GDM1 (cell line): ENCODE measurements at regions not wholly inside any gene's neighbourhood (a gene's known extent, or its start where the extent isn't known, plus 50 kb on each side); places are given as distances from the start of the nearest gene placed in this dataset.
"Not testable (repeated sequence)": the region's sequence is repeated elsewhere in the genome, so short reads cannot be mapped to it uniquely, and the experiment has no call there.

ENCODE experiments used
- DNase-seq: peaks from one replicate; lab custom pipeline; 2025; lab: John Stamatoyannopoulos, UW

GRCh38 chr2:239648607-239649006, 247.8 kb upstream of the HDAC4 start:
- no peak for DNase-seq

- DNase-seq: no peak
Observed at GRCh38 chr2:239647052-239647819, 246.4 kb upstream of the HDAC4 start.

- no peak for DNase-seq
Observed at GRCh38 chr2:239646184-239646583, 245.4 kb upstream of the HDAC4 start.

GRCh38 chr2:239644594-239644993, 243.8 kb upstream of the HDAC4 start:
- not testable (repeated sequence) for DNase-seq

GRCh38 chr2:239644011-239644410, 243.2 kb upstream of the HDAC4 start:
- DNase-seq: no peak

GRCh38 chr2:239642406-239643004, 241.7 kb upstream of the HDAC4 start:
- DNase-seq: no peak

- not testable (repeated sequence) for DNase-seq
Observed at GRCh38 chr2:239641904-239642303, 241.1 kb upstream of the HDAC4 start.

GRCh38 chr2:239640676-239641578, 240.1 kb upstream of the HDAC4 start:
- DNase-seq: no peak

GRCh38 chr2:239640210-239640609, 239.4 kb upstream of the HDAC4 start:
- no peak for DNase-seq

- DNase-seq: no peak
Observed at GRCh38 chr2:239639421-239640185, 238.8 kb upstream of the HDAC4 start.

GRCh38 chr2:239638376-239638775, 237.6 kb upstream of the HDAC4 start:
- DNase-seq: no peak

- DNase-seq: no peak
Observed at GRCh38 chr2:239636808-239637207, 236.0 kb upstream of the HDAC4 start.

GRCh38 chr2:239634769-239635168, 233.9 kb upstream of the HDAC4 start:
- no peak for DNase-seq

GRCh38 chr2:239630618-239631286, 229.9 kb upstream of the HDAC4 start:
- no peak for DNase-seq

- no peak for DNase-seq
Observed at GRCh38 chr2:239629926-239630617, 229.3 kb upstream of the HDAC4 start.

GRCh38 chr2:239626961-239627592, 226.3 kb upstream of the HDAC4 start:
- DNase-seq: no peak

- no peak for DNase-seq
Observed at GRCh38 chr2:239625971-239626734, 225.3 kb upstream of the HDAC4 start.

GRCh38 chr2:239625156-239625845, 224.5 kb upstream of the HDAC4 start:
- no peak for DNase-seq

- DNase-seq: no peak
Observed at GRCh38 chr2:239621611-239622010, 220.8 kb upstream of the HDAC4 start.
